Astrocyte (in vitro differentiated cells and primary cell): ENCODE measurements at regions not wholly inside any gene's neighbourhood (a gene's known extent, or its start where the extent isn't known, plus 50 kb on each side); places are given as distances from the start of the nearest gene placed in this dataset.

ENCODE experiments used
- CTCF ChIP-seq: IDR thresholded peaks from 2 replicates; pipeline ENCODE4 v1.5.1; 2011; ENCODE audit warnings: low read depth, mild to moderate bottlenecking, inconsistent platforms, low read length, moderate library complexity; ENCODE audit not compliant: insufficient read depth
- EZH2 ChIP-seq: IDR thresholded peaks from 2 replicates; pipeline ENCODE4 v1.6.1; 2012; ENCODE audit warnings: mild to moderate bottlenecking, low read length, inconsistent platforms; ENCODE audit not compliant: insufficient read depth

GRCh38 chr1:38344716-38345115 is 298.1 kb upstream of the POU3F1 start:
- TF ChIP-seq CTCF (no peak), EZH2 (no peak)
